ENCODE measurements at regions not wholly inside any gene's neighbourhood (a gene's known extent, or its start where the extent isn't known, plus 50 kb on each side); places are given as distances from the start of the nearest gene placed in this dataset.

GRCh38 chr12:30416631-30417030 lies 279.0 kb downstream of the IPO8 start:
- TF ChIP-seq CTCF (IDR thresholded peaks at IDR 0.05) (no peak), EP300 (IDR thresholded peaks at IDR 0.05) (no peak), POLR2AphosphoS5 (IDR thresholded peaks at IDR 0.05) (no peak)

All from sigmoid colon (tissue), 4 donors.